Loucy (cell line): ENCODE measurements at regions not wholly inside any gene's neighbourhood (a gene's known extent, or its start where the extent isn't known, plus 50 kb on each side); places are given as distances from the start of the nearest gene placed in this dataset.

Experiments
- H2AFZ ChIP-seq: fragments of 200-600 bp; sonication (generic); 2 replicates; pipeline ENCODE4 v1.6.0; 2016; ENCODE audit warnings: antibody characterized with exemption, mild to moderate bottlenecking, low read length, moderate library complexity
- H3F3A ChIP-seq: fragments of 200-600 bp; 2 replicates; pipeline ENCODE4 v1.6.0; 2016; ENCODE audit warnings: antibody characterized with exemption, low read depth, mild to moderate bottlenecking
- H3K27me3 ChIP-seq: fragments of 200-600 bp; sonication (generic); 2 replicates; pipeline ENCODE4 v1.6.1; 2014; ENCODE audit warnings: low read length, mild to moderate bottlenecking; ENCODE audit not compliant: insufficient read depth, poor library complexity, severe bottlenecking
- H3K36me3 ChIP-seq: fragments of 200-600 bp; sonication (generic); 2 replicates; pipeline ENCODE4 v1.6.1; 2016; ENCODE audit warnings: low read length; ENCODE audit not compliant: insufficient read depth
- H3K4me1 ChIP-seq: fragments of 200-600 bp; sonication (generic); 2 replicates; pipeline ENCODE4 v1.5.1; 2014; ENCODE audit warnings: low read length, mild to moderate bottlenecking; ENCODE audit not compliant: insufficient read depth, poor library complexity, severe bottlenecking
- H3K4me2 ChIP-seq: fragments of 200-600 bp; sonication (generic); 2 replicates; pipeline ENCODE4 v1.6.0; 2014; ENCODE audit warnings: antibody characterized with exemption, low read length, low read depth, mild to moderate bottlenecking; ENCODE audit not compliant: poor library complexity, severe bottlenecking
- H3K4me3 ChIP-seq: fragments of 200-600 bp; sonication (generic); 2 replicates; pipeline ENCODE4 v1.5.1; 2014; ENCODE audit warnings: low read length, mild to moderate bottlenecking, mixed read lengths; ENCODE audit not compliant: poor library complexity, severe bottlenecking
- H3K79me2 ChIP-seq: fragments of 200-600 bp; sonication (generic); 2 replicates; pipeline ENCODE4 v1.6.1; 2014; ENCODE audit warnings: low read length; ENCODE audit not compliant: insufficient read depth
- H3K9ac ChIP-seq: fragments of 200-600 bp; sonication (generic); 2 replicates; pipeline ENCODE4 v1.6.0; 2014; ENCODE audit warnings: mild to moderate bottlenecking, low read depth, low read length, moderate library complexity; ENCODE audit not compliant: poor library complexity, severe bottlenecking
- H3K9me2 ChIP-seq: fragments of 200-600 bp; sonication (generic); replicated peaks from 2 replicates; pipeline ENCODE4 v1.6.1; 2016; ENCODE audit warnings: low read depth, low read length, mixed read lengths
- H3K9me3 ChIP-seq: fragments of 200-600 bp; sonication (generic); 2 replicates; pipeline ENCODE4 v1.6.1; 2014; ENCODE audit warnings: mild to moderate bottlenecking, antibody characterized with exemption, low read length, low read depth; ENCODE audit not compliant: insufficient read depth
- H4K20me1 ChIP-seq: fragments of 200-600 bp; sonication (generic); 2 replicates; pipeline ENCODE4 v1.6.0; 2014; ENCODE audit warnings: antibody characterized with exemption, low read length, mild to moderate bottlenecking; ENCODE audit not compliant: insufficient read depth, poor library complexity, severe bottlenecking
- EZH2phosphoT487 ChIP-seq: fragments of 200-600 bp; IDR thresholded peaks from 2 replicates; pipeline ENCODE4 v1.6.1; 2018; ENCODE audit warnings: antibody characterized with exemption, mild to moderate bottlenecking, moderate library complexity, borderline replicate concordance
- TF ChIP-seq, protein P1 (sequence below): fragments of 200-600 bp; sonication (generic); conservative IDR thresholded peaks from 2 replicates; pipeline ENCODE4 v1.5.1; 2014; ENCODE audit warnings: mild to moderate bottlenecking, antibody characterized with exemption, low read length

DNA sequence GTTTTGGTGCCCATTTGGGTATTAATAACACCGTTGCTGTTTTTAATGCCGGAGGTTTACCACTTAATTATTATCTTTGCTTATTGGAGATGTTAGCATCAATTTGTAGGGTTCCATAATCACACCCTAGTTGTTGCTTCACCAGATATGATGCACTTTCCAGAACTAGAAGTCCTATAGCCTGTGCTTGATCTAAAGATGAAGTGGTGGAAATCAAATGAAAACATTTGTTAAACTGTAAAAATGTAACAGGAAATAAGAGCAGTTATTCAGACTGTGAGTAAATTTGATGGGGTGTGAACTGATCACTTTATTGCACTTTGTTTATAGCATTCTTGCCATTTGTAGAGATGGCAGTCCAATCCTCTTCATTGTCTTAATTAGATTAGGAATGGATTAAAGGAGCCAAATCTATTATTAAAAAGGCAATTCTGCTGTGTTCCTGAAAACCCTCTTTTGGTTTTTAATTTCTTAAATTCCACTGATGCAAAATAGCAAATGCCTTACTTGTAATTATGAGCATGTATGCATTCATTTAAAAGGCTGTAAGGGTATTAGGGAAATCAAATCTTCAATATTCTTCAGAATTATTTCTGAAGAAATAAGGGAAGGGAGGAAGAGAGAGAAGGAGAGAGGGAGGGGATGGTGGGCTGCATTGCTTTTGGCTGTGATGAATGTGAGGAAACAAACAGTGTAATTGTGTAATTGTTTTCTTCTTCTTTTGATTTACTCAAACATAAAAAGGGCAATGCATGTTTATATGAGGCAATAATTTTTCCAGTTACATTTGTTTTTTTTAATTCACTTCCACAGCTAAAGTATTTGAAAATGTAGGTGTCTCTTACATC lies 675.2 kb upstream of the WWC1 start:
- H3K4me3 ChIP-seq = no peak overlapping the region
- no peak overlapping the region for H3K4me2 ChIP-seq
- no peaks in the 10 kb centered on the region for H3K79me2 ChIP-seq
- H3K9ac ChIP-seq = no peak overlapping the region
- no peaks in the 10 kb centered on the region for H3K9me2 ChIP-seq
- H3K27me3 ChIP-seq = no peaks in the 10 kb centered on the region
- no peaks in the 10 kb centered on the region for H3K36me3 ChIP-seq
- H3K4me1 ChIP-seq = no peaks in the 10 kb centered on the region
- H3F3A ChIP-seq = no peaks in the 10 kb centered on the region
- H4K20me1 ChIP-seq = no peaks in the 10 kb centered on the region
- H3K9me3 ChIP-seq = no peaks in the 10 kb centered on the region
- H2AFZ ChIP-seq = no peak overlapping the region
- no peak for TF ChIP-seq EZH2phosphoT487
- TF ChIP-seq, protein P1, sequence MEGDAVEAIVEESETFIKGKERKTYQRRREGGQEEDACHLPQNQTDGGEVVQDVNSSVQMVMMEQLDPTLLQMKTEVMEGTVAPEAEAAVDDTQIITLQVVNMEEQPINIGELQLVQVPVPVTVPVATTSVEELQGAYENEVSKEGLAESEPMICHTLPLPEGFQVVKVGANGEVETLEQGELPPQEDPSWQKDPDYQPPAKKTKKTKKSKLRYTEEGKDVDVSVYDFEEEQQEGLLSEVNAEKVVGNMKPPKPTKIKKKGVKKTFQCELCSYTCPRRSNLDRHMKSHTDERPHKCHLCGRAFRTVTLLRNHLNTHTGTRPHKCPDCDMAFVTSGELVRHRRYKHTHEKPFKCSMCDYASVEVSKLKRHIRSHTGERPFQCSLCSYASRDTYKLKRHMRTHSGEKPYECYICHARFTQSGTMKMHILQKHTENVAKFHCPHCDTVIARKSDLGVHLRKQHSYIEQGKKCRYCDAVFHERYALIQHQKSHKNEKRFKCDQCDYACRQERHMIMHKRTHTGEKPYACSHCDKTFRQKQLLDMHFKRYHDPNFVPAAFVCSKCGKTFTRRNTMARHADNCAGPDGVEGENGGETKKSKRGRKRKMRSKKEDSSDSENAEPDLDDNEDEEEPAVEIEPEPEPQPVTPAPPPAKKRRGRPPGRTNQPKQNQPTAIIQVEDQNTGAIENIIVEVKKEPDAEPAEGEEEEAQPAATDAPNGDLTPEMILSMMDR = no peak

DNA sequence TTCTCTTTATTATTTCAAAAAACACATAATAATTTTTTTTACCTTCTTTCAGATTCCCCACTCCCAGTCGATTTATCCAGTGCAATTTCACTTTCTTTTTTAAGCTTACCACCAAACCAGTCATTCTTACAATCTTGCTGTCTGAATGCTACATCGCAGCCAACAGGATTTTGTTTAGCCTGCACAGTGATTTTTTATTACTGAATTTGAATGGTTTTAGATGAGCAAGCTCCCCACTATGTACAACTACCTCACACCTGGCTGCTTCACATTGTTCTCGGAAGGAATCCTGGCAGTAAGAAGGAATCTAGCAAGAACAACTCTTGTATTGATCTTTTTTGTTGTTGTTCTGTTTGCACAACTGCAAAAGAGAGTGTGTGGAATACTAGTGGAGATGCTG lies 668.1 kb upstream of the WWC1 start:
- H4K20me1 ChIP-seq = no peaks in the 10 kb centered on the region
- H3K4me2 ChIP-seq = no peak overlapping the region
- no peaks in the 10 kb centered on the region for H3K36me3 ChIP-seq
- no peak for TF ChIP-seq EZH2phosphoT487
- TF ChIP-seq, protein P1 = no peak
- H3K4me3 ChIP-seq = no peak overlapping the region
- no peaks in the 10 kb centered on the region for H3K79me2 ChIP-seq
- H3K27me3 ChIP-seq = no peaks in the 10 kb centered on the region
- H3K9ac ChIP-seq = no peak overlapping the region
- H3K4me1 ChIP-seq = no peaks in the 10 kb centered on the region
- no peaks in the 10 kb centered on the region for H3F3A ChIP-seq
- no peak overlapping the region for H2AFZ ChIP-seq
- no peaks in the 10 kb centered on the region for H3K9me3 ChIP-seq
- no peaks in the 10 kb centered on the region for H3K9me2 ChIP-seq

DNA sequence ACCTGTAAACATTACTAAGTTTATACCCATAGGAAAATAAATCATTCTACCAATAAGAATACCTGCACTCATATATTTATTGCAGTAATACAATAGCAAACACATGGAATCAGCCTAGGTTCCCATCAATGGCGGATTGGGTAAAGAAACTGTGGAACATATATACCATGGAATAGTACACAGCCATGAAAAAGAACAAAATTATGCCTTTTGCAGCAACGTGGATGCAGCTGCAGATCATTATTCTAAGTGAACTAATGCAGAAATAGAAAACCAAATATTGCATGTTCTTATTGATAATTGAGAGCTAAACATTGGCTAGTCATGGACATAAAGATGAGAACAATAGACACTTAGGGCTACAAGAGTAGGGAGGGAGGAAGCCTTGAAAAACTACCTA lies 667.4 kb upstream of the WWC1 start:
- H3K9me3 ChIP-seq = no peaks in the 10 kb centered on the region
- H3K4me2 ChIP-seq = no peak overlapping the region

More for the DNA sequence above, 667.4 kb upstream of the WWC1 start:
- Histone ChIP-seq H2AFZ (no peak overlapping the region), H3K9ac (no peak overlapping the region), H3K4me3 (no peak overlapping the region), H3F3A (no peaks in the 10 kb centered on the region), H3K79me2 (no peaks in the 10 kb centered on the region), H3K27me3 (no peaks in the 10 kb centered on the region), H4K20me1 (no peaks in the 10 kb centered on the region), H3K4me1 (no peaks in the 10 kb centered on the region), H3K36me3 (no peaks in the 10 kb centered on the region), H3K9me2 (no peaks in the 10 kb centered on the region)
- TF ChIP-seq, protein P1 = no peak
- TF ChIP-seq EZH2phosphoT487 = no peak
